ENCODE measurements at regions not wholly inside any gene's neighbourhood (a gene's known extent, or its start where the extent isn't known, plus 50 kb on each side); places are given as distances from the start of the nearest gene placed in this dataset.

- TF ChIP-seq MAX (IDR thresholded peaks at IDR 0.05): no peak
- no peak for TF ChIP-seq REST (IDR thresholded peaks at IDR 0.05; ENCODE audit: low read depth)
- no peak for TF ChIP-seq CEBPB (IDR thresholded peaks at IDR 0.05; ENCODE audit: low read depth)
- no peak for TF ChIP-seq EZH2 (IDR thresholded peaks at IDR 0.05)
- TF ChIP-seq CTCF (IDR thresholded peaks at IDR 0.05 in 2 of 3, conservative IDR thresholded peaks at IDR 0.05 in 1 of 3; ENCODE audit: borderline replicate concordance in 1 of 3, insufficient read depth in 1 of 3, low read depth in 2 of 3, low read length in 2 of 3): peak; percentile 4 to 22 (median 11); a peak in 2 of 6 replicates
- TF ChIP-seq ATF3 (IDR thresholded peaks at IDR 0.05): no peak
Observed at GRCh38 chrX:47723689-47724088, 64.7 kb upstream of the UXT start.

Data from HCT116 (cell line).